ENCODE measurements at regions not wholly inside any gene's neighbourhood (a gene's known extent, or its start where the extent isn't known, plus 50 kb on each side); places are given as distances from the start of the nearest gene placed in this dataset.

GRCh38 chr3:19734453-19734852, 199.6 kb downstream of the EFHB start:
- Histone ChIP-seq H3F3A (ENCODE audit: low read depth) (no peaks in the 10 kb centered on the region), H4K20me1 (ENCODE audit: insufficient read depth, low read length, poor library complexity, severe bottlenecking) (no peaks in the 10 kb centered on the region), H3K79me2 (ENCODE audit: insufficient read depth, low read length) (no peaks in the 10 kb centered on the region), H3K36me3 (ENCODE audit: insufficient read depth, low read length) (no peaks in the 10 kb centered on the region), H3K9me3 (ENCODE audit: insufficient read depth, low read depth, low read length) (no peaks in the 10 kb centered on the region), H2AFZ (ENCODE audit: low read length) (no peak overlapping the region), H3K4me2 (ENCODE audit: low read depth, low read length, poor library complexity, severe bottlenecking) (no peak overlapping the region), H3K4me3 (ENCODE audit: low read length, poor library complexity, severe bottlenecking) (no peak overlapping the region), H3K4me1 (ENCODE audit: insufficient read depth, low read length, poor library complexity, severe bottlenecking) (peaks cover 22% of the 10 kb centered on the region), H3K9ac (ENCODE audit: low read depth, low read length, poor library complexity, severe bottlenecking) (no peak overlapping the region), H3K9me2 (replicated peaks; ENCODE audit: low read depth, low read length) (no peaks in the 10 kb centered on the region), H3K27me3 (ENCODE audit: insufficient read depth, low read length, poor library complexity, severe bottlenecking) (no peaks in the 10 kb centered on the region)
- TF ChIP-seq EZH2phosphoT487 (IDR thresholded peaks at IDR 0.05; ENCODE audit: borderline replicate concordance) = no peak
- TF ChIP-seq CTCF (conservative IDR thresholded peaks at IDR 0.05; ENCODE audit: low read length) = no peak

GRCh38 chr3:19725000-19725399, 209.0 kb downstream of the EFHB start:
- TF ChIP-seq EZH2phosphoT487 (IDR thresholded peaks at IDR 0.05; ENCODE audit: borderline replicate concordance) = no peak
- TF ChIP-seq CTCF (conservative IDR thresholded peaks at IDR 0.05; ENCODE audit: low read length) = no peak
- Histone ChIP-seq H3K9me3 (ENCODE audit: insufficient read depth, low read depth, low read length) (peaks cover 9% of the 10 kb centered on the region; the same call in 1 of the 2 replicates), H3K4me2 (ENCODE audit: low read depth, low read length, poor library complexity, severe bottlenecking) (no peak overlapping the region), H3K4me3 (ENCODE audit: low read length, poor library complexity, severe bottlenecking) (no peak overlapping the region), H3F3A (ENCODE audit: low read depth) (no peaks in the 10 kb centered on the region), H3K36me3 (ENCODE audit: insufficient read depth, low read length) (no peaks in the 10 kb centered on the region), H3K9me2 (replicated peaks; ENCODE audit: low read depth, low read length) (no peaks in the 10 kb centered on the region), H2AFZ (ENCODE audit: low read length) (no peak overlapping the region), H3K9ac (ENCODE audit: low read depth, low read length, poor library complexity, severe bottlenecking) (no peak overlapping the region), H3K79me2 (ENCODE audit: insufficient read depth, low read length) (no peaks in the 10 kb centered on the region), H3K27me3 (ENCODE audit: insufficient read depth, low read length, poor library complexity, severe bottlenecking) (no peaks in the 10 kb centered on the region), H4K20me1 (ENCODE audit: insufficient read depth, low read length, poor library complexity, severe bottlenecking) (no peaks in the 10 kb centered on the region), H3K4me1 (ENCODE audit: insufficient read depth, low read length, poor library complexity, severe bottlenecking) (no peaks in the 10 kb centered on the region)

GRCh38 chr3:19717736-19718135, 216.3 kb downstream of the EFHB start:
- Histone ChIP-seq H3K4me2 (ENCODE audit: low read depth, low read length, poor library complexity, severe bottlenecking) (no peak overlapping the region), H3K9me2 (replicated peaks; ENCODE audit: low read depth, low read length) (no peaks in the 10 kb centered on the region), H2AFZ (ENCODE audit: low read length) (no peak overlapping the region), H3K4me1 (ENCODE audit: insufficient read depth, low read length, poor library complexity, severe bottlenecking) (no peaks in the 10 kb centered on the region), H3K36me3 (ENCODE audit: insufficient read depth, low read length) (no peaks in the 10 kb centered on the region), H3K79me2 (ENCODE audit: insufficient read depth, low read length) (no peaks in the 10 kb centered on the region), H3K9me3 (ENCODE audit: insufficient read depth, low read depth, low read length) (no peaks in the 10 kb centered on the region), H3K4me3 (ENCODE audit: low read length, poor library complexity, severe bottlenecking) (no peak overlapping the region), H3F3A (ENCODE audit: low read depth) (no peaks in the 10 kb centered on the region), H3K9ac (ENCODE audit: low read depth, low read length, poor library complexity, severe bottlenecking) (no peak overlapping the region), H4K20me1 (ENCODE audit: insufficient read depth, low read length, poor library complexity, severe bottlenecking) (no peaks in the 10 kb centered on the region), H3K27me3 (ENCODE audit: insufficient read depth, low read length, poor library complexity, severe bottlenecking) (no peaks in the 10 kb centered on the region)
- TF ChIP-seq EZH2phosphoT487 (IDR thresholded peaks at IDR 0.05; ENCODE audit: borderline replicate concordance) (no peak), CTCF (conservative IDR thresholded peaks at IDR 0.05; ENCODE audit: low read length) (no peak)
